Endodermal cell (in vitro differentiated cells): ENCODE measurements at regions not wholly inside any gene's neighbourhood (a gene's known extent, or its start where the extent isn't known, plus 50 kb on each side); places are given as distances from the start of the nearest gene placed in this dataset.

Source experiments
- DNase-seq: peaks from one replicate; pipeline ENCODE4 v3.0.0-alpha.2; 2017
- H3K27ac ChIP-seq: 2 replicates; pipeline ENCODE4 v1.5.1; 2013; ENCODE audit warnings: mild to moderate bottlenecking, low read depth, low read length, moderate library complexity
- H3K27me3 ChIP-seq: 2 replicates; pipeline ENCODE4 v1.6.1; 2013; ENCODE audit warnings: mild to moderate bottlenecking, low read length, moderate library complexity; ENCODE audit not compliant: insufficient read depth, control insufficient read depth, poor library complexity, severe bottlenecking
- H3K36me3 ChIP-seq: 2 replicates; pipeline ENCODE4 v1.7.0; 2013; ENCODE audit warnings: mild to moderate bottlenecking, low read length, moderate library complexity; ENCODE audit not compliant: control insufficient read depth, insufficient read depth
- H3K4me1 ChIP-seq: one replicate; pipeline ENCODE4 v1.7.0; 2013; ENCODE audit warnings: low read length; ENCODE audit not compliant: control insufficient read depth, insufficient read depth
- H3K4me3 ChIP-seq: 2 replicates; pipeline ENCODE4 v1.5.1; 2013; ENCODE audit warnings: mild to moderate bottlenecking, low read length, moderate library complexity
- H3K9ac ChIP-seq: 2 replicates; pipeline ENCODE4 v1.6.1; 2013; ENCODE audit warnings: mild to moderate bottlenecking, low read length, moderate library complexity; ENCODE audit not compliant: poor library complexity, severe bottlenecking; ENCODE audit errors: extremely low read depth
- H3K9me3 ChIP-seq: 2 replicates; pipeline ENCODE4 v1.6.1; 2013; ENCODE audit warnings: mild to moderate bottlenecking, low read length, moderate library complexity; ENCODE audit not compliant: control insufficient read depth
- H3K27ac Mint-ChIP-seq: 2 replicates; pipeline ENCODE4 v1.8.0; 2020; ENCODE audit warnings: mixed read lengths
- H3K27me3 Mint-ChIP-seq: 2 replicates; pipeline ENCODE4 v1.8.0; 2021; ENCODE audit warnings: mild to moderate bottlenecking, mixed read lengths; ENCODE audit not compliant: insufficient read depth
- H3K36me3 Mint-ChIP-seq: 2 replicates; pipeline ENCODE4 v1.8.0; 2020; ENCODE audit warnings: low read depth, mixed read lengths
- H3K4me1 Mint-ChIP-seq: 2 replicates; pipeline ENCODE4 v1.8.0; 2020; ENCODE audit warnings: mixed read lengths
- H3K4me3 Mint-ChIP-seq: 2 replicates; pipeline ENCODE4 v1.8.0; 2020; ENCODE audit warnings: mild to moderate bottlenecking, moderate library complexity, mixed read lengths
- H3K9me3 Mint-ChIP-seq: 2 replicates; pipeline ENCODE4 v1.8.0; 2020; ENCODE audit warnings: mild to moderate bottlenecking, mixed read lengths
- WGBS, 2 experiments: methylation state at CpG; one replicate each; pipeline versions ENCODE4 v1.1.5 to v1.1.7; 2013; ENCODE audit warnings: missing lambda C conversion rate in 2 of 2, mixed read lengths in 1 of 2; ENCODE audit not compliant: insufficient coverage in 1 of 2, insufficient read length in 1 of 2; 5-methylcytosine and 5-hydroxymethylcytosine counted together
- TF ChIP-seq, protein P1 (sequence below): fragments of 200-600 bp; sonication (generic); conservative IDR thresholded peaks from 2 replicates; pipeline ENCODE4 v1.5.0; 2021; ENCODE audit warnings: antibody characterized with exemption, mild to moderate bottlenecking

DNA sequence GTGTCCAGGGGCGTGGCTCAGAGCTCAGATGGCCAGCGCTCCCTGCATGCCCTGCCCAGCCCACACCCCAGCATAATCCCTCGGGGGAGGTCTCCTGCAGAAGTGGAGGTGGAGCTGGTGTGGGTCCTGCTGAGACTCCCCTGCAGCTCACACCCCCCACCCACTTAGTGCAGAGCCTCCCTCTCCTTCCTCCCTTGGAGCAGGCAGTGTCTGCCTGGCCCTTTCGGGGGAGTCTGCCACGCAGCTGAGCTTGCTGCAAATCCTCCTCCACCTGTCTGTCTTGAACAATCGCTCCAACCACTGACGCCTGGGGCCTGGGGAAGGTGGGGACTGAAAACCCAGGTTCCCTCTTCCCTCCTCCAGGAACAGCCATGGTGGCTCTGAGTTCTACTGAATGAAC lies 219.7 kb upstream of the PPP2R2D start:
- TF ChIP-seq, protein P1, sequence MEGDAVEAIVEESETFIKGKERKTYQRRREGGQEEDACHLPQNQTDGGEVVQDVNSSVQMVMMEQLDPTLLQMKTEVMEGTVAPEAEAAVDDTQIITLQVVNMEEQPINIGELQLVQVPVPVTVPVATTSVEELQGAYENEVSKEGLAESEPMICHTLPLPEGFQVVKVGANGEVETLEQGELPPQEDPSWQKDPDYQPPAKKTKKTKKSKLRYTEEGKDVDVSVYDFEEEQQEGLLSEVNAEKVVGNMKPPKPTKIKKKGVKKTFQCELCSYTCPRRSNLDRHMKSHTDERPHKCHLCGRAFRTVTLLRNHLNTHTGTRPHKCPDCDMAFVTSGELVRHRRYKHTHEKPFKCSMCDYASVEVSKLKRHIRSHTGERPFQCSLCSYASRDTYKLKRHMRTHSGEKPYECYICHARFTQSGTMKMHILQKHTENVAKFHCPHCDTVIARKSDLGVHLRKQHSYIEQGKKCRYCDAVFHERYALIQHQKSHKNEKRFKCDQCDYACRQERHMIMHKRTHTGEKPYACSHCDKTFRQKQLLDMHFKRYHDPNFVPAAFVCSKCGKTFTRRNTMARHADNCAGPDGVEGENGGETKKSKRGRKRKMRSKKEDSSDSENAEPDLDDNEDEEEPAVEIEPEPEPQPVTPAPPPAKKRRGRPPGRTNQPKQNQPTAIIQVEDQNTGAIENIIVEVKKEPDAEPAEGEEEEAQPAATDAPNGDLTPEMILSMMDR = no peak
- Histone ChIP-seq H3K9ac (no peak overlapping the region), H3K4me1 (no peaks in the 10 kb centered on the region), H3K27ac (no peak overlapping the region), H3K4me3 (no peak overlapping the region), H3K36me3 (no peaks in the 10 kb centered on the region), H3K9me3 (no peaks in the 10 kb centered on the region), H3K27me3 (no peaks in the 10 kb centered on the region)
- Mint-ChIP-seq H3K4me1 (peaks cover 26% of the 10 kb centered on the region), H3K9me3 (no peaks in the 10 kb centered on the region), H3K36me3 (no peaks in the 10 kb centered on the region), H3K4me3 (no peak overlapping the region), H3K27me3 (peaks cover 3% of the 10 kb centered on the region), H3K27ac (no peak overlapping the region)
- WGBS, 2 experiments = 68% methylated on average over 7 of the region's 7 CpGs; no CpG with 5 or more reads in 1 of the 2 experiments
- DNase-seq = peak; percentile 56

DNA sequence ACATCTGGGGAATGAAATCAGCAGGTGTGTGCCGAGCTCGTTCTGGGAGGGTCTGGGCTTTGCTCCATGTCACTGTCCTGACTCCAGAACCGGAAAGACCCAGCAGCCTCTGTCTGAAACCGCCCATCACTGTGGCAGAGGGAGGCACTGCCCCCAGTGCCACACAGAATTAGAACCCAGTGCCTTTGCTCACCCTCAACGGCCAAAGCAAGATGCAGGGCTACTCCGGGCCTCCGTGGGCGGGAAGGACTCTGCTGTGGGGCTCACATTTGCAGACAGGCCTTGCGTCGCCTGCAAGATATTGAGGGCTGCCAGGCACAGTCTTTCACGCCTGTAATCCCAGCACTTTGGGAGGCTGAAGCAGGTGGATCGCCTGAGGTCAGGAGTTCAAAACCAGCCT lies 219.2 kb upstream of the PPP2R2D start:
- no peaks in the 10 kb centered on the region for H3K9me3 Mint-ChIP-seq
- Histone ChIP-seq H3K36me3 (no peaks in the 10 kb centered on the region), H3K9me3 (no peaks in the 10 kb centered on the region), H3K27me3 (no peaks in the 10 kb centered on the region), H3K9ac (no peak overlapping the region), H3K4me3 (no peak overlapping the region), H3K27ac (no peak overlapping the region), H3K4me1 (no peaks in the 10 kb centered on the region)
- H3K27ac Mint-ChIP-seq = no peak overlapping the region
- H3K27me3 Mint-ChIP-seq = peaks cover 3% of the 10 kb centered on the region
- H3K4me1 Mint-ChIP-seq = peaks cover 21% of the 10 kb centered on the region
- TF ChIP-seq, protein P1 = no peak
- 95% methylated on average over 7 to 12 of the region's 12 CpGs for WGBS, 2 experiments
- no peak for DNase-seq
- no peaks in the 10 kb centered on the region for H3K36me3 Mint-ChIP-seq
- no peak overlapping the region for H3K4me3 Mint-ChIP-seq

DNA sequence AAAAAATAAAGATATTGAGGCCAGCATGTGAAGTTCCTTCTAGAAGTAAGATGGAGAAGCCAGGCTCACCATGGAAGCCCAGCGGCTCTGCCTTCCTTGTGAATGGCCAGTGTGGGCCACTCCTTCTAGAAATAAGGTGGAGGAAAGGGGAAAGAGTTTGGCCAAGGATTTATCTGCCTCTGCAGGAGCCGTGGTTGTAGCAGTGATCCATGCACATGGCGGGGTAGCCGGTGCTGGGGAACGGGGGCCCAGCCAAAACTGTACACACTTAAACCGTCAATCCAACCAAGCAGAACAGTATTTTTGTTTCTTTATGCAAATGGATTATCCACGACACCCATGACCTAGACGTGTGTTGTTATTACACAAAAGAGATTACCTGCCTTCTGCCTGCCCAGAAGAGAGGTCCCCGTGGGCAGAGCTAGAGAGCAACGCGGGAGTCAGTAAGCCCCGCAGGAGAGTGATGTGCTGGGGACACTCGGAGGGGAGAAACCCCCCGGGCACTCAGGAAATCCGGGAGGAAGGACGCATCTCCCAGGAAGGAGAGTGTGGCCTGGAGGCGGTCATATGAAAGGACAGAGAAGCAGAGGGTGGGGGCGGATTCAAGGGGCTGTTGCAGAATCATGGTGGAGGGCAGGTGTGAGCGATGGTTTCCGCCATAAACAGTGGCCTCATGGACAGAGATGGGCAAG lies 218.4 kb upstream of the PPP2R2D start:
- Mint-ChIP-seq H3K27me3 (peaks cover 3% of the 10 kb centered on the region), H3K36me3 (no peaks in the 10 kb centered on the region), H3K27ac (no peak overlapping the region), H3K4me1 (peaks cover 16% of the 10 kb centered on the region), H3K4me3 (no peak overlapping the region), H3K9me3 (no peaks in the 10 kb centered on the region)
- DNase-seq = no peak
- H3K4me3 ChIP-seq = no peak overlapping the region
- no peaks in the 10 kb centered on the region for H3K36me3 ChIP-seq
- H3K9ac ChIP-seq = no peak overlapping the region
- H3K9me3 ChIP-seq = no peaks in the 10 kb centered on the region
- no peaks in the 10 kb centered on the region for H3K27me3 ChIP-seq
- no peak overlapping the region for H3K27ac ChIP-seq
- 94 to 95% methylated on average over 17 to 20 of the region's 20 CpGs for WGBS, 2 experiments
- no peaks in the 10 kb centered on the region for H3K4me1 ChIP-seq
- TF ChIP-seq, protein P1 = no peak
